Neural cell (in vitro differentiated cells): ENCODE measurements at regions not wholly inside any gene's neighbourhood (a gene's known extent, or its start where the extent isn't known, plus 50 kb on each side); places are given as distances from the start of the nearest gene placed in this dataset.

Experiments used
- H2AFZ ChIP-seq: fragments of 200-600, 300-800 bp; sonication (generic), shearing (Covaris generic); 2 replicates; pipeline ENCODE4 v1.6.0; 2014; ENCODE audit warnings: low read depth, mild to moderate bottlenecking, antibody characterized with exemption, low read length, moderate library complexity
- H3F3A ChIP-seq: fragments of 200-600 bp; shearing (Covaris generic); 2 replicates; pipeline ENCODE4 v1.6.1; 2016; ENCODE audit warnings: mild to moderate bottlenecking, moderate library complexity, mixed read lengths, antibody characterized with exemption, low read length; ENCODE audit not compliant: insufficient read depth, poor library complexity, severe bottlenecking
- H3K27ac ChIP-seq: fragments of 200-600, 300-800 bp; sonication (generic), shearing (Covaris generic); 2 replicates; pipeline ENCODE4 v1.5.1; 2014; ENCODE audit warnings: mild to moderate bottlenecking, low read length, moderate library complexity
- H3K27me3 ChIP-seq: fragments of 300-800, 200-600 bp; sonication (generic), shearing (Covaris generic); 2 replicates; pipeline ENCODE4 v1.6.0; 2014; ENCODE audit warnings: mild to moderate bottlenecking, low read depth, low read length, moderate library complexity; ENCODE audit not compliant: insufficient read depth
- H3K36me3 ChIP-seq: fragments of 300-800, 200-600 bp; sonication (generic), shearing (Covaris generic); 2 replicates; pipeline ENCODE4 v1.5.1; 2014; ENCODE audit warnings: mild to moderate bottlenecking, antibody characterized with exemption, low read length, moderate library complexity; ENCODE audit not compliant: insufficient read depth
- H3K4me2 ChIP-seq: fragments of 300-800, 200-600 bp; sonication (generic), shearing (Covaris generic); 2 replicates; pipeline ENCODE4 v1.6.0; 2014; ENCODE audit warnings: mild to moderate bottlenecking, low read length
- H3K4me3 ChIP-seq: fragments of 300-800, 200-600 bp; sonication (generic), shearing (Covaris generic); 2 replicates; pipeline ENCODE4 v1.5.1; 2014; ENCODE audit warnings: mild to moderate bottlenecking, low read length, moderate library complexity
- H3K79me2 ChIP-seq: fragments of 200-600 bp; shearing (Covaris generic); replicated peaks from 2 replicates; pipeline ENCODE4 v1.6.0; 2014; ENCODE audit warnings: mild to moderate bottlenecking, low read length, moderate library complexity; ENCODE audit not compliant: insufficient read depth
- H3K9ac ChIP-seq: fragments of 300-800, 200-600 bp; sonication (generic), shearing (Covaris generic); 2 replicates; pipeline ENCODE4 v1.6.1; 2016; ENCODE audit warnings: mild to moderate bottlenecking, low read length, mixed read lengths
- H3K9me2 ChIP-seq: fragments of 200-600 bp; shearing (Covaris generic); 2 replicates; pipeline ENCODE4 v1.6.1; 2016; ENCODE audit warnings: mild to moderate bottlenecking, low read length, mixed read lengths; ENCODE audit not compliant: insufficient read depth
- H3K9me3 ChIP-seq: fragments of 200-600, 300-800 bp; sonication (generic), shearing (Covaris generic); 2 replicates; pipeline ENCODE4 v1.6.1; 2016; ENCODE audit warnings: mild to moderate bottlenecking, mixed run types, low read length, moderate library complexity, mixed read lengths
- H4K20me1 ChIP-seq: fragments of 200-600 bp; shearing (Covaris generic); 2 replicates; pipeline ENCODE4 v1.6.1; 2016; ENCODE audit warnings: mild to moderate bottlenecking, mixed run types; ENCODE audit not compliant: insufficient read depth
- EP300 ChIP-seq: fragments of 450-650 bp; conservative IDR thresholded peaks from 2 replicates; pipeline ENCODE4 v1.6.1; 2014; ENCODE audit warnings: antibody characterized with exemption, mild to moderate bottlenecking, moderate library complexity; ENCODE audit not compliant: poor library complexity, severe bottlenecking
- EZH2 ChIP-seq: fragments of 200-600, 300-800 bp; shearing (Covaris generic), sonication (generic); IDR thresholded peaks from 2 replicates; pipeline ENCODE4 v1.6.1; 2014; ENCODE audit warnings: antibody characterized with exemption, low read length, borderline replicate concordance, mild to moderate bottlenecking; ENCODE audit not compliant: insufficient read depth, poor library complexity, severe bottlenecking
- MXI1 ChIP-seq: fragments of 450-650 bp; conservative IDR thresholded peaks from 2 replicates; pipeline ENCODE4 v1.6.1; 2014; ENCODE audit warnings: antibody characterized with exemption, mild to moderate bottlenecking; ENCODE audit not compliant: poor library complexity, severe bottlenecking
- POLR2AphosphoS5 ChIP-seq: IDR thresholded peaks from 2 replicates; pipeline ENCODE4 v1.6.1; 2012
- RAD21 ChIP-seq: fragments of 450-650 bp; conservative IDR thresholded peaks from 2 replicates; pipeline ENCODE4 v1.6.1; 2014; ENCODE audit warnings: antibody characterized with exemption, mild to moderate bottlenecking, moderate library complexity
- SMC3 ChIP-seq: fragments of 450-650 bp; conservative IDR thresholded peaks from 2 replicates; pipeline ENCODE4 v1.6.1; 2014; ENCODE audit warnings: antibody characterized with exemption, mild to moderate bottlenecking, moderate library complexity; ENCODE audit not compliant: poor library complexity
- TAF1 ChIP-seq: IDR thresholded peaks from 2 replicates; pipeline ENCODE4 v1.6.1; 2012; ENCODE audit warnings: low read depth
- TF ChIP-seq, protein P1 (sequence below): fragments of 450-650 bp; IDR thresholded peaks from 2 replicates; pipeline ENCODE4 v1.5.1; 2014; ENCODE audit warnings: antibody characterized with exemption, mild to moderate bottlenecking, moderate library complexity; ENCODE audit not compliant: poor library complexity, severe bottlenecking
- TF ChIP-seq, protein P2 (sequence below): IDR thresholded peaks from 2 replicates; pipeline ENCODE4 v1.6.1; 2012; ENCODE audit warnings: borderline replicate concordance

DNA sequence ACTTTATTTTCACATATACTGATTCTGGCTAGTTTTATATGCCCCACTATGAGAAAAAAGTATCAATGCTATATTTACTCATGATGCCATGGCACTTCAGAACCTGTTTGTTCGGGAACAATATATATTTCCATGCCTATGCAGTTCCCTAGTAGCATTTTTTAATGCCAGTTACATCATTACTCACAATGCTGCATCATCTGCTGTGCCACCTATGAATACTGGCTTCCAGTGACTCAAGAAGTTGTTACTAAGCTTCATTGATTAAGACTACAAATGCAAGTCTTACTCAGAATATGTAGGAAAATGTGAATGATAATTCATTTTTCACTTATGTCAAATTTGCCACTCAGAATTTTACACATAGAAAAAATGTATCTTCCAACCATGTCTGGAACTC is 97.9 kb downstream of the MAFB start:
- no peaks in the 10 kb centered on the region for H3K36me3 ChIP-seq
- H3F3A ChIP-seq = no peaks in the 10 kb centered on the region
- no peak overlapping the region for H3K9ac ChIP-seq
- no peaks in the 10 kb centered on the region for H3K79me2 ChIP-seq
- H3K27me3 ChIP-seq = no peaks in the 10 kb centered on the region
- H4K20me1 ChIP-seq = no peaks in the 10 kb centered on the region
- H3K27ac ChIP-seq = no peak overlapping the region
- no peak overlapping the region for H3K4me3 ChIP-seq
- no peak overlapping the region for H2AFZ ChIP-seq
- TF ChIP-seq SMC3 (no peak), POLR2AphosphoS5 (no peak), TAF1 (no peak)
- TF ChIP-seq, protein P1, sequence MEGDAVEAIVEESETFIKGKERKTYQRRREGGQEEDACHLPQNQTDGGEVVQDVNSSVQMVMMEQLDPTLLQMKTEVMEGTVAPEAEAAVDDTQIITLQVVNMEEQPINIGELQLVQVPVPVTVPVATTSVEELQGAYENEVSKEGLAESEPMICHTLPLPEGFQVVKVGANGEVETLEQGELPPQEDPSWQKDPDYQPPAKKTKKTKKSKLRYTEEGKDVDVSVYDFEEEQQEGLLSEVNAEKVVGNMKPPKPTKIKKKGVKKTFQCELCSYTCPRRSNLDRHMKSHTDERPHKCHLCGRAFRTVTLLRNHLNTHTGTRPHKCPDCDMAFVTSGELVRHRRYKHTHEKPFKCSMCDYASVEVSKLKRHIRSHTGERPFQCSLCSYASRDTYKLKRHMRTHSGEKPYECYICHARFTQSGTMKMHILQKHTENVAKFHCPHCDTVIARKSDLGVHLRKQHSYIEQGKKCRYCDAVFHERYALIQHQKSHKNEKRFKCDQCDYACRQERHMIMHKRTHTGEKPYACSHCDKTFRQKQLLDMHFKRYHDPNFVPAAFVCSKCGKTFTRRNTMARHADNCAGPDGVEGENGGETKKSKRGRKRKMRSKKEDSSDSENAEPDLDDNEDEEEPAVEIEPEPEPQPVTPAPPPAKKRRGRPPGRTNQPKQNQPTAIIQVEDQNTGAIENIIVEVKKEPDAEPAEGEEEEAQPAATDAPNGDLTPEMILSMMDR = no peak
- no peak overlapping the region for H3K4me2 ChIP-seq
- no peaks in the 10 kb centered on the region for H3K9me2 ChIP-seq
- no peaks in the 10 kb centered on the region for H3K9me3 ChIP-seq

GRCh38 chr20:40589581-40589980 is 99.5 kb downstream of the MAFB start:
- H3K27me3 ChIP-seq = no peaks in the 10 kb centered on the region
- H3K9me3 ChIP-seq = no peaks in the 10 kb centered on the region
- no peak overlapping the region for H3K4me2 ChIP-seq
- no peaks in the 10 kb centered on the region for H4K20me1 ChIP-seq
- H3K4me3 ChIP-seq = no peak overlapping the region
- H3K9ac ChIP-seq = no peak overlapping the region
- no peaks in the 10 kb centered on the region for H3K79me2 ChIP-seq
- H3K27ac ChIP-seq = no peak overlapping the region
- no peaks in the 10 kb centered on the region for H3K36me3 ChIP-seq
- H2AFZ ChIP-seq = no peak overlapping the region
- H3F3A ChIP-seq = no peaks in the 10 kb centered on the region
- H3K9me2 ChIP-seq = no peaks in the 10 kb centered on the region
- no peak for TF ChIP-seq EP300
- TF ChIP-seq MXI1 = no peak
- no peak for TF ChIP-seq TAF1
- TF ChIP-seq, protein P2, sequence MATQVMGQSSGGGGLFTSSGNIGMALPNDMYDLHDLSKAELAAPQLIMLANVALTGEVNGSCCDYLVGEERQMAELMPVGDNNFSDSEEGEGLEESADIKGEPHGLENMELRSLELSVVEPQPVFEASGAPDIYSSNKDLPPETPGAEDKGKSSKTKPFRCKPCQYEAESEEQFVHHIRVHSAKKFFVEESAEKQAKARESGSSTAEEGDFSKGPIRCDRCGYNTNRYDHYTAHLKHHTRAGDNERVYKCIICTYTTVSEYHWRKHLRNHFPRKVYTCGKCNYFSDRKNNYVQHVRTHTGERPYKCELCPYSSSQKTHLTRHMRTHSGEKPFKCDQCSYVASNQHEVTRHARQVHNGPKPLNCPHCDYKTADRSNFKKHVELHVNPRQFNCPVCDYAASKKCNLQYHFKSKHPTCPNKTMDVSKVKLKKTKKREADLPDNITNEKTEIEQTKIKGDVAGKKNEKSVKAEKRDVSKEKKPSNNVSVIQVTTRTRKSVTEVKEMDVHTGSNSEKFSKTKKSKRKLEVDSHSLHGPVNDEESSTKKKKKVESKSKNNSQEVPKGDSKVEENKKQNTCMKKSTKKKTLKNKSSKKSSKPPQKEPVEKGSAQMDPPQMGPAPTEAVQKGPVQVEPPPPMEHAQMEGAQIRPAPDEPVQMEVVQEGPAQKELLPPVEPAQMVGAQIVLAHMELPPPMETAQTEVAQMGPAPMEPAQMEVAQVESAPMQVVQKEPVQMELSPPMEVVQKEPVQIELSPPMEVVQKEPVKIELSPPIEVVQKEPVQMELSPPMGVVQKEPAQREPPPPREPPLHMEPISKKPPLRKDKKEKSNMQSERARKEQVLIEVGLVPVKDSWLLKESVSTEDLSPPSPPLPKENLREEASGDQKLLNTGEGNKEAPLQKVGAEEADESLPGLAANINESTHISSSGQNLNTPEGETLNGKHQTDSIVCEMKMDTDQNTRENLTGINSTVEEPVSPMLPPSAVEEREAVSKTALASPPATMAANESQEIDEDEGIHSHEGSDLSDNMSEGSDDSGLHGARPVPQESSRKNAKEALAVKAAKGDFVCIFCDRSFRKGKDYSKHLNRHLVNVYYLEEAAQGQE = no peak
- no peak for TF ChIP-seq RAD21
- TF ChIP-seq POLR2AphosphoS5 = no peak
- TF ChIP-seq SMC3 = no peak
- TF ChIP-seq EZH2 = no peak
- TF ChIP-seq, protein P1 = no peak
